ENCODE measurements at regions not wholly inside any gene's neighbourhood (a gene's known extent, or its start where the extent isn't known, plus 50 kb on each side); places are given as distances from the start of the nearest gene placed in this dataset.

DNA sequence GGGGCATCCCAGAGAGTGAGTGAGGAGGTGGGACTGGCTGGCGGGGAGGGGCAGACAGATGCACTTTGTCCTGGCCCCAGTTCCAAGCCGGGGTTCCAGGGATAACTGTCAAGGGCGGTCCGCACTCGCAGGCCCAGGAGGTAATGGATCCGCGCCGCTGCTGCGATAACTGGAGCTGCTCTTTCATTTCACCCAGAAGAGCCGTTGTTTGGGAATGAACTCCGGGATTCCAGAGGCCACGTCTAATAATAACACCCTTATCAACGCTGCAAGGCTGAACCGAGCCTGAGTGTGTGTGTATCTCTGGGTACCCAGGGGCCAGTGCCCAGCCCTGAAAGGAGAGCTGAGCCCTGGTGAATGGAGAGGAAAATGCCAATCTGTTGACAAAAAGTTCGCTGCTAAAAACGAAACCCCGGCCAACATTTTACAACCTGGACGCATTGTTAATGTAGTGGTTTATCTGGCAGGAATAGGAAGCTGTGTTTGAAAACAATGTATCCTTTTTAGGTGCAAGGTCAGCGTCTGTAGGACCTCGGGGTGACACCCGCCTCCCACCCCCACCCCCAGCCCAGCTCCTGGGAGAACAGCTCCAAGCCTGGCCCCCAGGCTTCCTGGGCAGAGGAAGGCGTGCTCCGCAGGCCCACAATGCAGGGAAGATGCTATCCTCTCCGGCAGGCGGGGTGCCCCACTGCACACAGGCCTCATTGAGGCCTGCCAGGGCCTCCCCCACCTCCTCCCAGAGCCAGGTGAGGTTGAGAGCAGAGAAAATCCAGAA lies 119.7 kb downstream of the PROX1 start:
- H3K27me3 ChIP-seq (replicated peaks): no peaks in the 10 kb centered on the region
- TF ChIP-seq, protein P1, sequence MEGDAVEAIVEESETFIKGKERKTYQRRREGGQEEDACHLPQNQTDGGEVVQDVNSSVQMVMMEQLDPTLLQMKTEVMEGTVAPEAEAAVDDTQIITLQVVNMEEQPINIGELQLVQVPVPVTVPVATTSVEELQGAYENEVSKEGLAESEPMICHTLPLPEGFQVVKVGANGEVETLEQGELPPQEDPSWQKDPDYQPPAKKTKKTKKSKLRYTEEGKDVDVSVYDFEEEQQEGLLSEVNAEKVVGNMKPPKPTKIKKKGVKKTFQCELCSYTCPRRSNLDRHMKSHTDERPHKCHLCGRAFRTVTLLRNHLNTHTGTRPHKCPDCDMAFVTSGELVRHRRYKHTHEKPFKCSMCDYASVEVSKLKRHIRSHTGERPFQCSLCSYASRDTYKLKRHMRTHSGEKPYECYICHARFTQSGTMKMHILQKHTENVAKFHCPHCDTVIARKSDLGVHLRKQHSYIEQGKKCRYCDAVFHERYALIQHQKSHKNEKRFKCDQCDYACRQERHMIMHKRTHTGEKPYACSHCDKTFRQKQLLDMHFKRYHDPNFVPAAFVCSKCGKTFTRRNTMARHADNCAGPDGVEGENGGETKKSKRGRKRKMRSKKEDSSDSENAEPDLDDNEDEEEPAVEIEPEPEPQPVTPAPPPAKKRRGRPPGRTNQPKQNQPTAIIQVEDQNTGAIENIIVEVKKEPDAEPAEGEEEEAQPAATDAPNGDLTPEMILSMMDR (IDR thresholded peaks at IDR 0.05; ENCODE audit: low read depth, low read length, missing control alignments): no peak
- H3K4me3 ChIP-seq (ENCODE audit: low read depth, low read length): peak overlapping the region; percentile 43
- in situ Hi-C loops (cut with HindIII; ENCODE audit: low pct_ligation_motif_present, low sequenced_read_pairs): no loop called here
- H3K36me3 ChIP-seq (replicated peaks): no peaks in the 10 kb centered on the region
- no peak for DNase-seq
- no peak overlapping the region for H3K27ac ChIP-seq

DNA sequence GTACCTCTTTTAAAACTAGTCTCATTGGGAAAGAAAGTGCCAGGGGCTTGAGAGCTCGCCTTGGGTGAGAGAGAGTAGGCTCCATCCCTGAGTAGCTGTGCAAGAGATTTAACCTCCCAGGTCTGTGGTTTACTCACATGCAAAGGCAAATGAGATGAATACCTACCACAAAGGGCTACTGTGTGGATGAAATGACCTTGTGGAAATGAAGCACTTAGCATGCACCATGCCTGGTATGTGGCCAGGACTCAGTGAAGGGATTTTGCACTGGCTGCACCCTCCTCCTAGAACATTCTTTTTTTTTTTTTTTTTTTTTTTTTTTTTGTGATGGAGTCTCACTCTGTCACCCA lies 120.3 kb downstream of the PROX1 start:
- Histone ChIP-seq H3K27ac (no peak overlapping the region), H3K36me3 (replicated peaks) (no peaks in the 10 kb centered on the region), H3K4me3 (ENCODE audit: low read depth, low read length) (no peak overlapping the region), H3K27me3 (replicated peaks) (no peaks in the 10 kb centered on the region)
- no peak for DNase-seq
- in situ Hi-C loops (cut with HindIII; ENCODE audit: low pct_ligation_motif_present, low sequenced_read_pairs): no loop called here
- TF ChIP-seq, protein P1 (IDR thresholded peaks at IDR 0.05; ENCODE audit: low read depth, low read length, missing control alignments): no peak

DNA sequence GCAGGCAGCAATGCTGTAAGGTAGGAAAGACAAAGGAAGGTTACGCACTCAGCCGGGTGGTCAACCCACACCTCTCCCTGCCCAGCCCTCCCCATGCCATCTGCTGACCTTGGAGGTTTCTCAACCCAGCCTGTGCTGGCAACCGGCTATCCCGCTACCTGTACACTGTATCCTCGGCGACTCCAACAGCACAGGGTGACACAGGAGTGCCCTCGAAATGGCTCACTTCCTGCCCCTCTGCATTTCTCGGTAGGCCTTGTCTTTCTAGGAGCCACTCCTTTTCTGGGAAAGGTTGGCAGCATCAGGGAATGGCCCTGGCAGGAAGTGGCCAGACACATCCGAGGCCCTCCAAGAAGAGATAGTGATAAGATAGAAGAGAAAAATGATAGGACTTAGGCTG lies 124.0 kb downstream of the PROX1 start:
- no peak overlapping the region for H3K27ac ChIP-seq
- in situ Hi-C loops (cut with HindIII; ENCODE audit: low pct_ligation_motif_present, low sequenced_read_pairs): no loop called here
- DNase-seq: no peak
- TF ChIP-seq, protein P1 (IDR thresholded peaks at IDR 0.05; ENCODE audit: low read depth, low read length, missing control alignments): no peak
- H3K27me3 ChIP-seq (replicated peaks): no peaks in the 10 kb centered on the region
- H3K4me3 ChIP-seq (ENCODE audit: low read depth, low read length): no peak overlapping the region
- no peaks in the 10 kb centered on the region for H3K36me3 ChIP-seq (replicated peaks)

DNA sequence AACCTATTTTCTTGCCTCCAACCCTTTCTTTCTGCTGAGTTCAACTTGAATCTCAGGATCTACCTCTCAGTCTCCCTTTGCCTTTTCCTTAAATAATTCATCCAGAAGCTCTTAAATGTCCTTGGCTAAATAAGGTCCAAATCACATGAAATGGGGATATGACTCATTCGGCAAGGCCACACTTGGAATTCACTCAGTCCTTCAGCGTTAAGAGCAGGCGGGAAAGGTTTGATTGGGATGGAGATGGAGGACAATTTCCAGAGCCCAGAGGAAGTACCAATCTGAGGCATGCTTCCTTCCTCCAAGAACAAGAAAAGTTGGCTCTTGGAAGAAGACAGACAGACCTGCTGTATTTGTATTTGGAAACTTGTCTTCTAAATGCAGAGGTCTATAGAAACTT lies 128.5 kb downstream of the PROX1 start:
- no peak for DNase-seq
- Histone ChIP-seq H3K36me3 (replicated peaks) (no peaks in the 10 kb centered on the region), H3K4me3 (ENCODE audit: low read depth, low read length) (no peak overlapping the region), H3K27ac (no peak overlapping the region), H3K27me3 (replicated peaks) (no peaks in the 10 kb centered on the region)
- TF ChIP-seq, protein P1 (IDR thresholded peaks at IDR 0.05; ENCODE audit: low read depth, low read length, missing control alignments): no peak
- in situ Hi-C loops (cut with HindIII; ENCODE audit: low pct_ligation_motif_present, low sequenced_read_pairs): no loop called here

DNA sequence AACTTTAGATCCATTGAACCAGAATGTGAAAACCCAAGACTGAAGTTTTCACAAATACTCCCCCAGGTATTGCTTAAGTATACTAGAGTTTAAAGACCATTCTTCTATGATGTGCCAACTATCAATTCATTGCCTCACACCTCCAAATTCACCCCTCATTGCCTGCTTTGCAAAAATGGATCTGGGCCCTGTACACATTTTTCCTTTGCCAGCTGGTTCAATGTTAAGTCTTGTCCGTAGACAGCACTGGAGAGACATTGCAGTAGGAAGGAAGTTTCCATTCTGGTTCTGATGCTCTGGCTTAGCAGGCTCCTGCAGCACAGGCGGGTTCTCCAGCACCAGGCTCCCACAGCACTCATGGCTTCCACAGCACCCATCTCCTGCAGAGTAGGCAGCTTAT lies 130.0 kb downstream of the PROX1 start:
- Histone ChIP-seq H3K27ac (no peak overlapping the region), H3K27me3 (replicated peaks) (no peaks in the 10 kb centered on the region), H3K4me3 (ENCODE audit: low read depth, low read length) (no peak overlapping the region), H3K36me3 (replicated peaks) (no peaks in the 10 kb centered on the region)
- DNase-seq: no peak
- TF ChIP-seq, protein P1 (IDR thresholded peaks at IDR 0.05; ENCODE audit: low read depth, low read length, missing control alignments): no peak
- in situ Hi-C loops (cut with HindIII; ENCODE audit: low pct_ligation_motif_present, low sequenced_read_pairs): no loop called here

DNA sequence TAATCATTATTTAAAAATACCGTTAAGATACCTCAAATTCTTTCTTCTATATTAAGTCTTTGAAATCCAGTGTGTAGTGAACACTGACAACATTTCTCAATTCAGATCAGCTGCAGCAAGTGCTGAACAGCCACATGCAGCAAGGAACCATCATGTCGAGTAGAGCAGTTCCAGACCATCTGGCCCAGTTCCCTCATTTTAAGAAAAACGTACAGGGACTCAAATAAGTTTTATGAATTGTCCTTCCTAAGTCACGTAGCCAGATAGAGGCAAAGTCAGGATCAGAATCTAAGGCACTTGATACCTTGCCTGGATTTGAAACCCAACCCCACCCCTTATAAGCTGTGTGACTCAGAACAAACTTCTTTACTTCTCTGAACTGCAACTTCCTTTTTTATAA lies 132.4 kb downstream of the PROX1 start:
- no peak overlapping the region for H3K27ac ChIP-seq
- no peak overlapping the region for H3K4me3 ChIP-seq (ENCODE audit: low read depth, low read length)
- no peaks in the 10 kb centered on the region for H3K36me3 ChIP-seq (replicated peaks)
- no peaks in the 10 kb centered on the region for H3K27me3 ChIP-seq (replicated peaks)
- TF ChIP-seq, protein P1 (IDR thresholded peaks at IDR 0.05; ENCODE audit: low read depth, low read length, missing control alignments): no peak
- no peak for DNase-seq
- in situ Hi-C loops (cut with HindIII; ENCODE audit: low pct_ligation_motif_present, low sequenced_read_pairs): no loop called here

All from brain microvascular endothelial cell (primary cell).